GM12874 (cell line): ENCODE measurements at regions not wholly inside any gene's neighbourhood (a gene's known extent, or its start where the extent isn't known, plus 50 kb on each side); places are given as distances from the start of the nearest gene placed in this dataset.

Source experiments
- CTCF ChIP-seq: IDR thresholded peaks from 2 replicates; pipeline ENCODE4 v1.5.1; 2011; ENCODE audit warnings: low read depth, mild to moderate bottlenecking, control low read depth, low read length, moderate library complexity; ENCODE audit not compliant: insufficient read depth

- no peak for TF ChIP-seq CTCF
Measured at GRCh38 chr10:131448171-131448570, 136.7 kb upstream of the TCERG1L start.

GRCh38 chr10:131448883-131449282 is 137.4 kb upstream of the TCERG1L start:
- no peak for TF ChIP-seq CTCF

- no peak for TF ChIP-seq CTCF
Measured at GRCh38 chr10:131450216-131450765, 138.8 kb upstream of the TCERG1L start.

GRCh38 chr10:131451407-131452015 is 140.0 kb upstream of the TCERG1L start:
- no peak for TF ChIP-seq CTCF

GRCh38 chr10:131452926-131453720 is 141.6 kb upstream of the TCERG1L start:
- TF ChIP-seq CTCF: no peak

GRCh38 chr10:131453721-131454634 is 142.5 kb upstream of the TCERG1L start:
- peak; percentile 35; the same call in 1 of the 2 replicates for TF ChIP-seq CTCF

- no peak for TF ChIP-seq CTCF
Measured at GRCh38 chr10:131456411-131456810, 144.9 kb upstream of the TCERG1L start.
